ENCODE measurements at regions not wholly inside any gene's neighbourhood (a gene's known extent, or its start where the extent isn't known, plus 50 kb on each side); places are given as distances from the start of the nearest gene placed in this dataset.

DNA sequence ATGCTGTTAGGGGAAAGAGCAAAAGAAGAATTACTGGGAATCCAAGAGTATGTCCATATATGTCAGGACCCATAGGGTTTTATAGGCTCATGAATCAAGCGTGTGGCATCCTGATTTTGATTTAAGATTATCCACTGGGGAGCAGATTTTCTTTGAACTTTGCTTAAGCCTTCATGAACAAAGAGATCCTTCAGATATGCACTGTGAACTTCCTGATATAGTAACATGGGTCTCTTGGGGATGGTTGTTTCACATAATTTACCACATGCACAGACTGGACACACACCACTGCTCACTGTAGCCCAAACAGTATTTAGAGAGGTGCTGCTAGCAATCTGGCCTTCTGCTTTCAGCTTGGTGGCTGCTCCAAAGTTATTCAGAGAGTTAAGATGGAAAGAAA lies 200.9 kb upstream of the ZPLD1 start:
- DNase-seq (ENCODE audit: low spot score): no peak

DNA sequence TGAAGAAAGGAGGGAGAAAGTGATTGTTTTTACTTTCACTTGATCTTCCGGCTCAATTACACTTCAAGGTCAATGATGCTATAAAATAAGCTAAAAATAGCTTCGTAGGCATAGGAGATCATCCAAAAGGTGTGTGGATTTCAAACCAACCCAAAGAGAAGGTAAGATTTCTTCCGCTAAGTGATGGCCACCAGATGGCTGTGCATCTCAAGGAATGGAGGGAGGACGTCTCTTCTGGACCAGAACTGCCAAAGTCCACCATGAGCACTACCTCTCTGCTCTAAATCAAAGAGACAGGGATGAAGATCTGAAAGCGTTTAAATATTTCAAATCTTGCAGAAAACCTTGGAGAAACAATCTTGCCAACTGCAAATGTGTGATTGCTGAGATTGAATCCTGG lies 199.1 kb upstream of the ZPLD1 start:
- DNase-seq (ENCODE audit: low spot score): no peak

DNA sequence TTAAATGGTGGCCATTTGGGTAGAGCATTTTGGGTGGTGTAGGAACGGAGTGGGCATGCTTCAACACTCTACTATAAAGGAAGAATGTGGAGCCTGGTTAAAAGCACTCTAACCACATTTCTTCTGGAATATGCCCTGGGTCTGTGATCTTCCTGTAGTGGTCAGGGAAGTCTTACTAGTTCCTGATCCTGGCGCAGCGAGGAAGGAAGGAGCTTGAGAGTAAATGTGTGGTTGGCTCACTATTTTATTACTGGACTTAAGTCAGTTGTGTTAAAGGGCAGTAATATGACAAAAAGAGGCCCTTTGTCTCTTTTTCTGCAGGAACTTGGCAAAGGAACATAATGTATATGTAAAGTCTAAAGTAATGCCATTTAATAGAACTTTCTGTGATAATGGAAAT lies 197.6 kb upstream of the ZPLD1 start:
- DNase-seq (ENCODE audit: low spot score): no peak

DNA sequence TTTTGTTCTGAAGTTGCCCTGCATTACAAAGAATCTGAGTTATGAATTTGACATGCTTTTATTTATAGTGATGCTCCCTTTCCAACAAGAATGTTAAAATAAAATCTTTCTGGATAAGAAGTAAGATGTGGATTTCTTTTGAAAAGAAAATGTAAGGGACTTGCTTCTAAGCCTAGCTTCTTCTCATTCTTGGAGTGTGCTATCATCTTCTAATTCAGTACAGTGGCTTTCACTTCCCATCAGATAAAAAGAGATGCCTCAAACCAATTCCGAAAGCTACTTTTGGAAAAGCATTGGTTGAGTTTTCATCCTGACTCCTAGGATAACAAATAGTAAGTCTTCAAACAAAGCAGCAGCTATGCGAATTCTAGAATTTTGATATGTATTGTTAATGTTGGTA lies 197.0 kb upstream of the ZPLD1 start:
- no peak for DNase-seq (ENCODE audit: low spot score)

DNA sequence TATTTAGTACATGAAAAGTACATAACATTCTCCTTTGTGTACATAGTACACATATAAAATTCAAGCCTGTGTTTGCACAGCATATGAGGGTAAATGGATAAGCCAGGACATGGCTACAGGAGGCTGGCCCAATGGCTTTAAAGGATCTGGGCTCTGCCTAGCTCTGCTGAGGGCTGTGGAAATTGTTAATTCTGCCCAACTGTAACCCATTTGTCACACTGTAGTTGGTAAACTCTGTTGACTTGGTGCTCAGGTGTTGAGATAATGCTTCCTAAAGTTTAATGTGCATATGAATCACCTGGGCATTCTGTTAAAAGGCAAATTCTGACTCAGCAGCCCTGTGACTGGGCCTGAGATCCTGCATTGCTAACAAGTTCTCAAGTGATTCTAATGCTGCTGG lies 196.5 kb upstream of the ZPLD1 start:
- no peak for DNase-seq (ENCODE audit: low spot score)

DNA sequence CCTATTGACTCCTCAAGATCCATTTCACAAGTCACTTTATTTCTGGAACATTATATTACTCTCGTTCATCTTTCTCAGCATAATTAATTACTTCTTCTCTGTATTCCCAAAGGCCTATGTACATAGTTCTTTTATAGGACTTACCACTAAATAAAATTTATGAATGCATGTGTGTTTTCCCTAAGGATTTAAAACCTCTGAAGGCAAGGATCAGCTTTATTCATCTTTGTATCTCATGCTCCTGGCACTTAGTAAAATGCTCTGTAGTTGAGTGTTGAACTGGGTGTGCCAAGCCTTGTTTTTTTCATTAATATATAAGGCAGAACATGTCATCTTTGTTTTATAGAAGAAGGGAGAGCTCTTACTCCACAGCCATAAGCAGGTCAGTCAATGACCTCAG lies 194.1 kb upstream of the ZPLD1 start:
- no peak for DNase-seq (ENCODE audit: low spot score)

DNA sequence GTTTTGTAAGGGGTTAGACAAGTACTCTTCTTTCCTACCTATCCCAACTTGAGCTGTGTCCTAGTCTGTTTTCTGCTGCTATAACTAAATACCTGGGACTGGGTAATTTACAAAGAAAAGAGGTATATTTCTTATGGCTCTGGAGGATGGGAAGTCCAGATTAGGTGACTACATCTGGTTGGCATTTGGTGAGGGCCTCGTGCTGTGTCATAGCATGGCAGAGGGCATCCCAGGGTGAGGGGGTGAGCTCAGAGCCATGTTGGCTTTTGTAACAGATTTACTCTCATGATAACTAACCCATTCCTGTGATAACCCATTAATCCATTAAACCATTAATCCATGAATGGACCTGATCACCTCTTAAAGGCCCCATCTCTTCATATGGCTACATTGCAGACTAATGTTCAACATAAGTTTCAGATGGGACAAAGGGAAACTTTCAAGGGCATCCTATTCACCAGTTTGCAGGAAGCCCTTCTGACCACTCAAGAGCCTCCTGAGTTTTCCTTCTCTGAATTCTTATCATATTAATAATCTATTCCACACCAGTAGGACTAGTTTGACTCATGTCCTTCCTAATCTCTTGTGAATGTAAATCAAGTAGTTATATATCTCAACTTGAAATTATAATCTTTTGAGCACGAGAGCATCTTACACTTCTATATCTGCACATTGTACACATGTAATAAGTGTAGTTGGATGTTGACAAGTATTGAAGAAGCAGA lies 185.7 kb upstream of the ZPLD1 start:
- DNase-seq (ENCODE audit: low spot score): no peak

DNA sequence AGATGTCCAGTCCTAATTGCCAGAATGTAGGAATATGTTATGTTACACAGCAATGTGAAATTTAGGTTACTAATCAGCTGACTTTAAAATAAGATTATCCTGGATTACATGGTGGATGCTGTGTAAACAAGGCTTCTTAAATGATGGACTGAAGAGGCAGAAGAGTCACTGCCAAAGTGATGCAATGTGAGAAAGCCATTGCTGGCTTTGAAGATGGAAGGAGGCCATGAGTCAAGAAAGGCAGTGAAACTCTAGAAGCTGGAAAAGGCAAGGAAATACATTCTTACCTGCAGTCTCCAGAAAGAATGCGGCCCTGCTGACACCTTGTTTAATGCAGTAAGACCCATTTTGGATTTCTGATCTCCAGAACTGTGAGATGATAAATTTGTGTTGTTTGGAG lies 179.1 kb upstream of the ZPLD1 start:
- no peak for DNase-seq (ENCODE audit: low spot score)

DNA sequence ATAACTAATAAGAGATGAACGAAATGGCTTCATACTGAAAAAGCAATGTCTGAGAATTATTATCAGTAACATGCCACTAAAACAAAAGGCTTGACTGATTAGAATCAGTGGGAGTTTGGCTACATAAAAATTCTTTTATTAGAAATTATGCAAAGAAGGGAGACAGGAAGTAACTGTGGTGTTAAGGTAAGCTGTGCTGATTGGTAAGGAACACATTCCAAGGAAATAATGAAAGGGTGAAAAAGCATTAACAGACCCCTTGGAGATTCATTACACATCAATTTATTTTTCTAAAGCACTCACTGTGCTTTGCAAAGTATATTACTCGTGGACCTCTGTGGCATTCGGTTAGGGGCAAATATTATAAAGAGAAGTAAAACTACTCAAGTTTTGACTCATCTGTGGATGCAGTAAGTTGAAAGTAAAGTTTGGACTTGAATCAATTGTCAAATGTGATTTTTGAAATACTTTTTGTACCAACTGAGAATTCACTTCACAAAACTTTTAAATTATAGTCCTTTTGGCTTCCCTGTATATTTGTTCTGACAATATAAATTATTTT lies 176.1 kb upstream of the ZPLD1 start:
- no peak for DNase-seq (ENCODE audit: low spot score)

DNA sequence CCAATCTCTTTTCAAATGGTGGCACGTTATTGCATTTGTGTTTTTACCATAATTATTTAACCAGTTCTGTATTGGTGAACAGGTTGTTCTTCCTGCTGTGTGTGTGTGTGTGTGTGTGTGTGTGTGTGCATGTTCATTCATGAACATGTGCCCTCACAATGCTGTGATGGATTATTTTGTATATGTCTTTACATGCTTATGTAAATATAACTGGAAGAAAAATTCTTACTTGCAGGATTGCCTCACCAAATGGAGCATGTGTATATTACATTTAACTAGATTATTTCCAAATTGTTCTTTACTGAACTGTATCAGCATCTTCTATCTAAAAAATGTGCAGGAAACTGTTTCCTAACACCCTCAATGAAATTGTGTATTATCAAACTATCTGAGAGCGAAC lies 175.2 kb upstream of the ZPLD1 start:
- no peak for DNase-seq (ENCODE audit: low spot score)

DNA sequence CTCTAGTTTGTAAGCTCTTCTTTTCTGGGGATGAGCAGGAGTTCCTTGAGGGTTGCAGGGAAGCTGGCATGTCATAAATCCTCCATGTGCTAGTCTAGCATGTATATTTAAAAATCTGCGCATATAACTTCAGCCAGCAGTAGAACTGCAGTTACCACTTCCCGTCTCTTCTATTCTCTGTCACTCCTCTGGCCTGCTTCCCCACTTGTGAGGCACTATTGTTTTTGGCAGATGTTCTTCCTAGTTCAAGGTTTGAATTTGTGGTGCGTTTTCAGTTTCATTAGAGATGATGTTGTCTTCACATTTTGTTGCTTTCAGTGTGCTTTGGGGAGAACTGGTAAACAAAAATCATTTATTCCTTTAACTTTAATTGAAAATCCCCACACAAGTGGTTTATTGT lies 169.1 kb upstream of the ZPLD1 start:
- no peak for DNase-seq (ENCODE audit: low spot score)

DNA sequence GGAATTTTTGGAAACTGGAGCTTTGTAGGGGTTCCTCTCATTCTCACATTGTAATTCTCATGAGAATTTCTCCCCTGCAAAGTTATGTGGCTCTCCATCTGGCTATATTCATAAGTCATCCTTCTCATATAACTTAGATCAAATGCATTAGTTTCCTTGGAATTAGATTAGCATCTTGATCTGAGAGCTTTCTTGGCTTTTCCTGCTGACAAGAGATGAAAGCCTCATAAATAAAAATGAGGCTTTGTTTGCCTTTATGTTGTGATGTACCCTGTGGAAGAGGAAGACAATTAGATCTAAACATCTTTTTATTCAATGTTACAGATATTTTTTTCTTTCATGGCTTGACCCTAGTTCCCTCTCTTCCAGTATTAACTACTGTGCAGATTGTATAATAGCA lies 165.4 kb upstream of the ZPLD1 start:
- no peak for DNase-seq (ENCODE audit: low spot score)

DNA sequence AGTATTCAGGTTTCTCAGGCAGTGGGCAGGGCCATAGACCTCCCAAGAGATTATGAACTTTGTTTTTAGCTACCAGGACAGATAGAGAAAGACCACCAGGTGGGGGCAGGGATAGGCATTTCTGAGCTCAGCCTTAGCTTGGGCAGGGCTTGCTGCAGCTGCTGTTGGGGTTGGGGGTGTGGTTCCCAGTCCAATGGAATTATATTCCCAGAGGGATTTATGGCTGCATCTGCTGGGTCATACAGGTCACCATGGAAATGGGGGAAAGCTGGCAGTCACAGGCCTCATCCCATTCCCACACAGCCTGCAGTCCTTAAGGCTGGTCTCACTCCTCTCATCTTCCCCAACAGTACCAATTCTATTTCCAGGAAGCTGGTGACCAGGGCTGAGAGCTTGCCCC lies 144.6 kb upstream of the ZPLD1 start:
- no peak for DNase-seq (ENCODE audit: low spot score)

DNA sequence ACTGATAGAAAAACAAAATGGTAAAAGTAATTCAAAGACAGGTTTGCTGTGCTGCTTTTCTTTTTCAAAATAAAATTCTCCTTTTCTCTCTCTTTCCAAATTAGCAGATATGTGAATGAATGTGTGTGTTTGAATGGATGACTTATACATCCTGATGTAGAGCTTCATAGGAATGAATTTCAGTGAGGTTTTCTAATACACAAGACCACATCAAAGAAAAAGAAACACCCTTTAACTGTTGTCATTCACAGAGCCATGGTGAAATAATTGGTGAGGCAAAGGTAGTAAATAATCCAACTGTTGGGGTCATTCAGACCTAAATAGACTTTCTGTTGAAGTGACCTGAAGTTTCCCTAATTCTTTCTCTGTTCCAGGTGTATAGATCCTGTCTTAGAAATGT lies 139.1 kb upstream of the ZPLD1 start:
- no peak for DNase-seq (ENCODE audit: low spot score)

DNA sequence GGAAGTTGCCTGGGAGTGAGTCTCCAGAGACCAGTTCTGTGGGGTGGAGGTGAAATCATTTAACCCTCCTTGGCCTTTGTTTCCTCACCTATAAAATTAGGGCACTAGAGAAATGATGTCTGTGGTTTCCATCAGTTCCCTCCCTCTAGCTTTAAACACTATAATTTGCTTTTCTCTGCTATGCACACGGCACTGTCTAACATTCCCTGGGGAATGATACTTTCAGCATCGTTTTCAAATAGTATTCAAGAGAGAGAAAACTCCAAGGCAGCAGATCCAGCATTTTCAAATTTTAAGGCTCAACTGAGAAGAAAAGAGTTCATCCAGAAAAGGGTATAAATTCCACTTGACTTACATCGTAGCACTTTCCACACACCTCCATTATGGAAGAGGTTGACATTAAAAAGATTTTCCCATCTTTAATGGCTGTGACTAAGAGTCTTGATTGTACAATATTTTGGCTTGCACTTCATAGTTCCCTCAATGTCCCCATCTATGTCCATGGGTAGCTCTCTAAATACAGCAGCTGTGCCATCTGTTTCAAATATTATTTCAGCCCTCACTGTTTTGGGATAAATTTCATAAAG lies 137.7 kb upstream of the ZPLD1 start:
- no peak for DNase-seq (ENCODE audit: low spot score)

DNA sequence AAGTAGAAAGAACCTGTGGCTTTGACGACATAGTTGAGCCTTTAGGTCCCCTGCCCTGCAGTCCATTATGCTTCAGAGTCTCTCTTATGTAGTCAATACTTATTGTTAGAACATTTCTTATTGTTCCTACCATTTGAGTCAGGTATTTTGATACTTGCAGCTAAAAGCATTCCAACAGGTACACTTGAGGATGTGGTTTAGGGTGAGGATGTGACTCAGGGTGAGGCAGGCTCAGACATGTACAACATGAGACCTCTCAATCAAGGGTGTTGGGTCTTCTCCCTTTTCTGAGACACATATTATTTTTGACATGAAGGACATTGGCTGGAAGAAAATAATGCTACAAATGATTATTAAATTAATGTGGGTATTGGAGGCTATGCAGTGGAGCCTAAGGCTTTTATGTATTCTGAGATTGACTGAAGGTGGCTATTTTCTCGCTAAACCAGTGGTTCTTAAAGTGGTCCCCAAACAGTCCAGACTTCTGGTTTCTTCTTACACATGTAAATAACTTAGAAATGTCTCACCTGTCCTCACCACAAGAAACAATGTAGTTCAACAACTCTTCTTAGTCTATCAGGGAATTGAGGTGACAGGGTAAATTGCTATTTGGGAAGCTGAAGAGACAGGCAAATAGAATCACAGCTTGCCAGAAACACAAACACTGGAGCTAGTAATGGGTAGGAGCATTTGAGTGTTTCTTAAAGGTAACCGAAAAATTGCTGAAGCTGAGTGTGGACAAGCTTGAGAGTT lies 135.5 kb upstream of the ZPLD1 start:
- no peak for DNase-seq (ENCODE audit: low spot score)

DNA sequence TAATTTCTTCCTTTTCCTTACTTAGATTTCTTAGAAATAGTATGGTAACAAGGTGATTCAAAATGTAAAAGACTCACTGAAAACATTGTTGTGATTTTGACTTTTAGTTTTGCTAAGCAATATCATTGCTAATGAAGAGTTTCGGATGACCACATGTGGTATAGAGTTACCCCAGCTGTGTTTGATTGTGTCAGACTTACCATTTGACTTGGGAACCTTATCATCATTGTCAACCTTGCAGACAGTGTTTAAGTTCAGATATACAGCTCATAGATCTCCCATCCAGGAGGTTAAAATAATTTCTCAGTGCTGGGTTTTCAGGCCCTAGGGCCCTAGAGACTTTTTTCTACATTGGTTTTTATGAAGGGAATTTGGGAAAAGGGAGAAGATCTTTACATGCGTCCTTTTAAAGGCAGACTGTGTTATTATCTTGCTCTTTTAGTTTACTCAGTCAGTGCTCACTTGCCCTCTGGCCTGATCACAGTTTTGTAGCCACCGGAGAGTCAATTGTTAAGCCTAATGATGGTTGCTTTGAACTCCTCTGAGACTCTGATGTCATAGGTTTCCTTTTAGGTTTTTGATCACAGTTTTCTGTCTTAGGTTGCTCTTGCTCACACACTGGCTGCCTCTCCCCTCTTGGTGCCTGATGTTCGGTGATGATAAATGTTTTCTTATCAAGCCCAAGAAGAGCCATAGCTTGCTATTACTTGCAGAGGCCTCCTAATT lies 133.5 kb upstream of the ZPLD1 start:
- no peak for DNase-seq (ENCODE audit: low spot score)

DNA sequence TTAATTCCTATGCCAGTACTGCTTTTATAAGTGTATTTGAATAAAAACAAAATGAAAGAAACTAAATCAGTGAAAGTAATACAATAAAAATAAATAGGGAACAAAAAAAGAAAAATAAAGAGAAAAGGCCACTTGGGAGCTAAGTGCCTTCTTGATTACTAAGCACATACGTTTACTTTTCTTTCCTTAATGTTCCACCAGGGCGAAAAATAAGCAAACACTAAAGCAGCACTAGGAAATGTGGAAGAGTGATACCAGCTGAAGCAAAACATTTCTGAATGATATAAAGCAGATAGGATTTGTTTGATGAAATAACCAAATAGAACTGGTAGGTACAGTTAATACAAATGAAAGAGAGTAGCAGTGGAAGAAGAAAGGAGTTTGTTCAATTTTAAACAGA lies 132.8 kb upstream of the ZPLD1 start:
- DNase-seq (ENCODE audit: low spot score): no peak

DNA sequence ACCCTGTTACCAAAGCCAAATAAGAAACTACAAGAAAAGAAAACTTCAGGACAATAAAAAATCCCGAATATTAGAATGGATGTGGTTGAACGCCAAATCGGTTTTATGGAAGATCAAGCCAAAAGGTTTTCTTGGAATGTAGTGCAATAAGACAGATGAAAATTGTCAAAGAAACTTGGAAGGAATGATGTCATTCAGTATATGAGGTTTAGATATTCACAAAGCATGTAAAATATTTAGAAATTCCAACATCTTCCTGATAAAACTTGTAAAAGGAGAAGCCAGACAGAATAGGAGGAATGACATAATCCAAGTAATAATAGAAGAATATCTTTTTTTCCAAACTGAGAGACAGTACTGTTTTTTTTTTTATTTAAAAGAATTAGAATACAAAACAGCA lies 130.3 kb upstream of the ZPLD1 start:
- no peak for DNase-seq (ENCODE audit: low spot score)

DNA sequence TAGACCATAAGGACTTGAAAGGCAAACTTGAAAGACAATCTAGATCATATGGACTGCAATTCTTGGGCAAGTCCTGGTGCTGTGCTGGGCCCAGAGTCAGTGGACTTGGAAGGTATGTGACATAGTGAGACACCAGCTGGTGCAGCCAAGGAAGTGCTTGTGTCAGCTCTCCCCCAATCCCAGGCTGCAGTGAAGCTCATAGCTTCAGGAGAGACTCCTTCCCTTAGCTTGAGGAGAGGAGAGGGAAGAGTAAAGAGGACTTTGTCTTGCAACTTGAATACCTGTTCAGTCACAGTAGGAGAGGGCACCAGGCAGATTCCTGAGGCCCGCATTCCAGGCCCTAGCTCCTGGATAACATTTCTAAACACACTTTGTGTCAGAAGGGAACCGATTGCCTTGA lies 127.4 kb upstream of the ZPLD1 start:
- DNase-seq (ENCODE audit: low spot score): no peak

DNA sequence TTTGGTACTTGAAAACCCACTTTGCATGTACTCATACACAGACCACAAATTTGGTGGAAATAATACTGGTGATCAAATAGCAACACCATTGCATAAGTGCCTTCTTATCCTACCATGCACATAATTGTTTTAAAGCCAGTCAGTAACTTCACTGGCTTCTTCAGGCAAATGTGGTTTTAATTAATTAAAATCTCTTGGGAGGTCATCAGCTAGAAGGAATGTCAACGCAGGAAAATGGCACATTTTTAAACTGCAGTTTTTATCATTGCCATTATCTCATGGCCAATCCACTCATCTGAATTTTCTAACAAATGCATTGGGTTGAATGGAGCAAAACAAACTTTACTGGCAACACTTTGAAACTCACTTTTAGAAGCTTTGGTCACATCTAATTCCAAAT lies 105.7 kb upstream of the ZPLD1 start:
- DNase-seq (ENCODE audit: low spot score): no peak

DNA sequence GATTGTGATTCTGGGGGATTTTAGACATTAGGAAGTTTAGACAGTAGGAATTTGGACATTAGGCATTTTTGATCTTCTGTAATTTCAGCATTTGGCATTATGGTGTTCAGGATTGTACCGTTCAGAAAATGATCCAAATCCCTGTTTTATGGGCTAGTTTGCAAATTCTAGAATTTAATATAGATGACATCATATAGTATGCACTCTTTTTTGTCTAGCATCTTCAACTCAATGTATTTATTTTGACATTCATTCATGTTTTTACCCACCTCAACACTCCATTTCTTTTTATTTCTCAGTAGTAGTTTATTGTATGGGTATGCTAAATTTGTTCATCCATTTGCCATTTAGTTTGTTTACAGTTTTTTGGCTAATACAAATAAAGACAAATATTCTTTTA lies 105.3 kb upstream of the ZPLD1 start:
- no peak for DNase-seq (ENCODE audit: low spot score)

DNA sequence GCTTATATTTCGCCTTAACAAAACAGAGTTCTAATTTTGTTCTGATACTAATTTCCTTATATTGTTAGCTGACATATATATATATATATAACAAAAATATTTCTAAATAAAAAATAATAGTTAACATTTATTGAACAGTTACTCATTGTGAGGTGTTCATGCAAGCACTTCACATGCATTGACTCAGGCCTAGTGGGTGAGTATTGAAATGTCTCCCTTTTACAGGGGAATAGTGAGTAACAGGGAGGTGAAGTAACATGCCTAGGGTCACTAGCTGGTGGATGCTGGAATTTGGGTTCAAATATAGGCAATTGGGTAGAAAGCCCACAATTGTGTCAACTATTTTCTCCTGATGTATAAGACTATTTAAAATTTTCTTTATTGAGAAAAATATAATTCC lies 102.6 kb upstream of the ZPLD1 start:
- DNase-seq (ENCODE audit: low spot score): no peak
